DOHH2 (cell line): ENCODE measurements at regions not wholly inside any gene's neighbourhood (a gene's known extent, or its start where the extent isn't known, plus 50 kb on each side); places are given as distances from the start of the nearest gene placed in this dataset.

Experiments
- CTCF ChIP-seq: fragments of 200-600 bp; sonication (generic); IDR thresholded peaks from one replicate; pipeline ENCODE4 v1.5.1; 2014; ENCODE audit warnings: antibody characterized with exemption, mild to moderate bottlenecking, low read depth, low read length; ENCODE audit not compliant: poor library complexity, severe bottlenecking
- EZH2phosphoT487 ChIP-seq: fragments of 200-600 bp; sonication (generic); IDR thresholded peaks from 2 replicates; pipeline ENCODE4 v1.6.1; 2017; ENCODE audit warnings: borderline replicate concordance, mild to moderate bottlenecking, antibody characterized with exemption, low read length, moderate library complexity, mixed read lengths

GRCh38 chr2:146080925-146081324 is 1561.0 kb upstream of the ZEB2 start:
- no peak for TF ChIP-seq CTCF
- no peak for TF ChIP-seq EZH2phosphoT487
